ENCODE measurements at regions not wholly inside any gene's neighbourhood (a gene's known extent, or its start where the extent isn't known, plus 50 kb on each side); places are given as distances from the start of the nearest gene placed in this dataset.
"Not testable (repeated sequence)": the region's sequence is repeated elsewhere in the genome, so short reads cannot be mapped to it uniquely, and the experiment has no call there.

DNA sequence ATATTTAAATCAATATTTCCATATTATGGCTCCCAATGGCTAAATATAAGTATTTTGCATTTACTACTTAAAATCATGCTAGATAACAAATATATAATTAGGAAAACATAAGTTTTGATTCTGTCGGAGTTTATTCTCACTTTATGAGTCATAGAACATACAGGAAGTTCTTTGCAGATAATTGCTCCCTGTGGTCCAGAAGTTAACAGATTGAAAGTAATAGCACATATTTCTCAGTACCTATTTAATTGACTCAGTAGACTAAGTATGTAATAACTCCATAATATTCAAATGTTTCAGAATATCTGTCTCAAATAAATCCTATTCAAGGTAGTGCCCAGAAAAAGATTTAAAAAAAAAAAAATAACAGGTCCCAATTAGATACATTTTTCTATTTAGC lies 806.0 kb upstream of the ATXN7L3B start:
- DNase-seq, result no peak

DNA sequence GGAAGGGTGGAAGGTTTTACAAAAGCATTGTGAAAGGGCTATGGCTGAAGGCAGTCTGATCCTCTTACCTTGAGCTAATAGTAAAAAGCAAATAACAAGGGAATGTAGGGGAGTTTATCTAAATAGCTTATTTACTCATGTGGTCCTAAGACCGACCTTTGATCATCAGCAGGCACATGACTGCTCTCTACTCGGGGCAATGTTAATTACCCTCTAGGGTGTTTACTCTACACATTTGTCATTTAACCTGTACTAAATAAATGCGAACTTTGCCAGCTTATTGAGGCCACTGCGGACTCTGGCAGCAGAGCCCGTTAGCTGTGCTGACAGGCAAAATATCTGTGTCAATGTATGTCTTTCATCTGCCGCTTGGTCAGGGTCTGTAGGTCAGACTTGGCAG lies 768.3 kb upstream of the ATXN7L3B start:
- DNase-seq, result no peak

DNA sequence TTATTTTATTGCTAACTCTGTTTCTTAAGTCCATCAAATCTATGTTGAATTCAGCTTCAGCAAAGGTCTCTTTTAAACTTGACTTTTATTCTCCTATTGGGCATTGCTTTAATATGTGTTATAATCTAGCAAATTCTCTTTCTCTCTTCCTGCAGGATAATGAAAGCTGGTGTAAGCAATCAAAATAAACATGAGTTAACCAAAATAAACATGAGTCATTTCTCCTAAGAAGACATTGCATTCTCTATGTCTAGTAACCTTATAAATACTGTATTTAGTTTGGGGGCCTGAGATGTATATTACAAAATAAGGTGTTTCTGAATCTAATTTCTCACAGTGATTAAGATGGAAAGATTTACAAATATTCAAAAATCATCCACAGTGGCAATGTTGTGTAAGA lies 739.1 kb upstream of the ATXN7L3B start:
- DNase-seq, result no peak

DNA sequence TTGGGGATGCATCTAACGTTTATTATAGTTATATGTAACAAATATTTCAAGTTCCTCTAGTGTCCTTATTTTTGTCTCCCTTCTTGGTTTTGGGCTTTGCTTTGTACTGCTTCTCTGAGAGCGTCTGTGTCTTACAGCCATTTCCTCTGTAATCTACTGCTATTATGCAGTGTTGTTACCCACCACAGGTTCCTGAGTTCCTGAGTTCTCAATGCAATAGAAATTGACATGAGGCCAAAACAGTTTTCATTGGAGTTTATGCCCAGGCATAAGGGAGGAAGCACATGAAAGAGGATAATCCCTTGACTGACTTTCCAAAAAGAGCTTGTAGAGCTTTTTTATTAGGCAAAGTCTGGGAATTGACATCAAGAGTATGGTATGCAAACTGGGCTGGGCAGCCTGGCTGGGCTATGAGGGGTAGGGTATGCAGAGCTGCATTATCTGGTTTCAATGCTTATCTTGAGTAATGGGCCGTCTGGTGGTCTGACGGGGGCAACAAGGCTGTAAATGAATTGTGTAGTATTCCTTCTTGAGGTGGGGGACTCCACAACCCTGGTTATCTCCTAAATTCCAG lies 722.5 kb upstream of the ATXN7L3B start:
- DNase-seq, result no peak

DNA sequence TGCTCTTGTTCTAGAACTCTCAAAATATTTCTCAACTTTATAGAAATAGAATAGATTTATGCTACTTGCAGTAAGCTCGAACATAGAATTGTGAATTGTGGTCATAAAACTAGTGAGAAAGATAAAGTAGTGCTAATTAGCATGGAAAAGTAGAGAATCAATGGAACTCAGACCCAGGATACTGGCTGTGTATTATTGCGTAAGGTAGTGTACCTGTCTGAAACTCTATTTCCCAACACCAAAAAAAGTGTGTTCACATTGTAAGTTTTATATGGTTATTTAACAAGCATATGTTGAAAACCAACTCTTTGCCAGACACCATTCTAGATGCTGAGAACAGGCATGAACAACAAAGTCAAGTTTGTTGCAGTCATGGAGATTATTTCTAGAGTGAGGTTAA lies 720.5 kb upstream of the ATXN7L3B start:
- DNase-seq, result no peak

DNA sequence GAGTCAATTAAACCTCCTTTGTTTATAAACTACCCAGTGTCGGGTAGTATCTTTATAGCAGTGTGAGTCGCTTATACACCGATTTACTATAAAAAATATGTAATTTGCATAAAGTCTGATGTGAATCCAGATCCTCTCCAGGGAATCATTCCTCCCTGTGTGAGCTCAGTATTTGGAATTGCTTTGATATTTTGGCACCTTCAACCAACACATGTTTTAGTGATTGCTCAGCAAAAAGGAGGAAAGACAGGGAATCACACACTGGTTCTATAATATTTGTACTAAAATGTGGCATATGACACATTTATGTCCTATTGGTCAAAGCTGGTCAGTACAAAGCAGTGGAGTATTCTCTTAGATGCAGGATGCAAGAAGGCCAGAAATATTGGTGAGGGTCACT lies 703.9 kb upstream of the ATXN7L3B start:
- DNase-seq, result no peak

DNA sequence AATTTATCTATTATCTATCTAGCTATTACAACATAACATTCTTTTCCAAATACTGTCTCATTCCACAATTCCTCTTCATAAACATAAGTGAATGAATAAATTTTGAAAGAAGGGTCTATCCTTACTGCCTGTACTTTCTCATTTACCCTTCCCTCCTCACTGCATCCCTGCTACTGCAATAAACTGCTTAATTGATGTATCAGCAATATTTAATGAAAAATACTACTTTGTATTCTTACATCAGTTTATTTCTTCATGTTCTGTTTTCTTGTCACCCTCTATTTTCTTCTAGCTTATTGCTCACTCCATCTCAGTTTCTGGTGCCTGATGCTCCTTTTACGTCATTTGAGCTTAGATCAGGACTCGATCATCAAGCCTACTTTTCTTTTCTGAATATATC lies 695.7 kb upstream of the ATXN7L3B start:
- no peak for DNase-seq

DNA sequence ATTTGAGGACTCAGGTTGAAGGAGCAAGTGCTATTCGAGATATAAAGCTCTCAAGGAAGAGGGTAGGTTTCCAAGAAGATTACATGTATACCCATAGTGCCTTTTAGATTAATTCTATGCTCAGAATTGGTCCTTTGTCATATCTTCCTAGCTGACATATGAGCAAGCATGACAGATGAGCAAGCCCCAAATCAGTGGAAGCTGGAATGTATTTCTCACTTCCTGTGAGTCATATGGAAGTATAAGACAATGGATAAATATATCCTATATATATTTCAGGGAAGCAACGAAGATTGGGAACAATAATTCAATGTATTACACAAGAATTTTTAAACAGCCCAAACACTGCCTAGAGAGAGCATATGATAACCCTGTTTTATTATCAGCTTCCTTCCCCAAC lies 674.1 kb upstream of the ATXN7L3B start:
- DNase-seq, result no peak

DNA sequence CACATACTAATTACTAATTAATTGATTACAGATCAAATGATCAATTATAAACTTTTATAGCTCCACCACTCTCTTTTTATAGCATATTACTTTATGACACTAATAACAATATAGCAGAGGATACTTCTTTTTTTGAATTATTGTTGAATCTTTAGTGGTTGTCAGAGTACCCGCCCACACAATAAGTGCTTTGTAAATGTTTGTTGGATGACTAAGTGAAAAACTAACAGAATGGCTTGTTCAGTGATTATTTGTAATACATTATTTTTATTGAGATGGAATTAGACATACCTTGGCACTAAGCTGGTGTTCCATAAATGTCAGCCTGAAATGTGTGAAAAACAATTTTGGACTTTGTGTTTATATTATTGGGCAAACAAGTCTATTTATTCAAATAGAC lies 670.5 kb upstream of the ATXN7L3B start:
- no peak for DNase-seq

DNA sequence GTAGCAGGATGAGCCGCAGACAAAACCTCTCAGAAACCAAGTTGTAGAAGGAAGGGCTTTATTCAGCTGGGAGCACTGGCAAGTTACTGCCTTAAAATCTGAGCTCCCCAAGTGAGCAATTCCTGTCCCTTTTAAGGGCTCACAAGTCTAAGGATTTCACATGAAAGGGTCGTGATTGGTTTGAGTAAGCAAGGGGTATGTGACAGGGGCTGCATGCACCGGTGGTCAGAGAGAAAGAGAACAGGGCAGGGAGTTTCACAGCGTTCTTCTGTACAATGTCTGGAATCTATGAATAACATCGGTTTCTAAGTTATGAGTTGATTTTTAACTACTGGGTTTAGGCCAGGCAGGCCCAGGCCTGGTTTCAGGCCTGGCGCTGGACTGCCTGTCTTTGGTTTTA lies 660.3 kb upstream of the ATXN7L3B start:
- not testable (repeated sequence) for DNase-seq

DNA sequence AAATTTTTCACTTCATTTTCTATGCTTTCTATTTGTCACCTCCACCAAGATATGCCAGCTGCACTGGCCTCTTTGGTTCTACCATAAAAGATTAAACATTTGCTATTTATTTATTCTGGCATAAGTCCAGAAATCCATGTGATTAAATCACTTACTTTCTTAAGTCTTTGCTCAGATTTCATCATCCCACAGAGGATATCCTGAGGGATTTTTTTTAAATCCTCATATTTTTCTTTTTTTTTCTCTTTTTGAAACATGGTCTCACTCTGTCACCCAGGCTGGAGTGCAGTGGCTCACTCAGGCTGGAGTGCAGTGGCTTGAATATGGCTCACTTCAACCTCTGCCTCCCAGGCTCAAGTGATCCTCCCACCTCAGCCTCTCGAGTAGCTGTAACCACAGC lies 645.4 kb upstream of the ATXN7L3B start:
- no peak for DNase-seq

DNA sequence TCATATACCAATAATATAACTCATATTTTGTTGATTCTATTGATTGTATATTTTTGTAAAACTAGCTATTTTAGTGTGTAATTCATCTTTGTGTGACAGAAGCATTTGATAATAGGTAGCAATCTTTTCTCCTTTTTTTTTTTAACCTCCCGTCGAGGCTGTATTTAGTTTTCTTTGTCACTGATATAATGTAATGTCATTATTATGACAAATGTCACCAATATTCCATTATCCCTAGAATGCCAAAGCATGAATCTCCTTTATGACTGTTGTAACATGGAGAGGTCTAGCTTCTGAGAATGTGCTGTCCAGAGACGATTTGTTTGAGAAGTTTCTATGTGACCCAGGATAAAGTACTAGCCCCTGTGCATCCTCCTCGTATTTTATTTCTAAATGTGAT lies 639.0 kb upstream of the ATXN7L3B start:
- no peak for DNase-seq

DNA sequence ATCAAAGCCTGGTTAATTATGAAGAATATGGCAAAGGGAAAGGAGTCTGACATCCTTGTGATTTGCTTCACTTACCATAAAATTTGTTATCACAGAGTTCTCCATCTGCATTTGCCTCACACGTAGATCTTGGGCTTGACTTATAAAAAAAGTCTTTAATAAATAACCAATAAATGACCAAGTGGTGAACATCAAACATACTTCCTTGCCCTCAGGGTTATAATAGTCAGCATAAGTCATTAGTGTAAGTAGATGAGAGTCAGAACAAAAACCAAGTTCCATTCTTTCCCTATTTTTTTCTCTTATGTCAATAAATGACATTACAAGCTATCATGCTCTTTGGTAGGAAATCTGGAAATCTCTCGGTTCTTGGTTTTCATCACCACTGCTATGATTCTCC lies 635.4 kb upstream of the ATXN7L3B start:
- no peak for DNase-seq

DNA sequence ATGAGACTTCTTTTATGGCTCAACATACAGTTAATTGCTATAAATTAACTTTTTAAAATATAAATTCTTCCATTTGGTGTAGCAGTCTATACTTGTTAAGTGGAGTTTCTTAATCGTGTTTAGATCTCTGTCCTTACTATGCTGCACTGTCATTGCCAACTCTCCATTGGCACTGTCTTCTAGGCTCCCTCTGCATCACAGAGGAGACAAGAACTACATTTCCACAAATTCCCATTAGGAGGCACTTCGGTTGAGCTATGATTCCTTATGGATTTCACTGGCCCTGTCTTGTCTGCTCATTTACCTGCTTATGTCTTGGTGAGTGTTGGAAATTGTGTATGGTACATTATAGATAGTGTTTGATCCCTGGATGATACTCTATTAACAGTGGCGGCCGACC lies 630.9 kb upstream of the ATXN7L3B start:
- no peak for DNase-seq

DNA sequence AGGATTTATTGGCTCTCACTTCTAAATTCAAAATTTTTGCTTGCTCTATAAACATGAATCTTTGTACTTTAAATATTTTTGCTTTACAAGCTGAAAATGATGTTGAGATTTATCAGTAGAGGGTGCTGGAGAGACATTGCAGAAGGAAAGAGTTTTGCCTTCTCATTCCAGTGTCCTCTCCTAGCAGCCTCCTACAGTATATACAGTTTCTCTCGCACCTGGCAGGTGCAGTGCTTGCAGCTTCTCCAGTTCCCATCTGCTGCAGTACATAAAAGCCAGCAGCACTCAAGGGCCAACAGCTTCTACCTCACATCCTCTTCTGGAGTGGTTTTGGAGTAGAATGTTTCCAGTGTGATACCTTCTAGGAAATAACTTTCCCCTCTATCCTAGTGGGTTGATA lies 601.8 kb upstream of the ATXN7L3B start:
- DNase-seq, result no peak

DNA sequence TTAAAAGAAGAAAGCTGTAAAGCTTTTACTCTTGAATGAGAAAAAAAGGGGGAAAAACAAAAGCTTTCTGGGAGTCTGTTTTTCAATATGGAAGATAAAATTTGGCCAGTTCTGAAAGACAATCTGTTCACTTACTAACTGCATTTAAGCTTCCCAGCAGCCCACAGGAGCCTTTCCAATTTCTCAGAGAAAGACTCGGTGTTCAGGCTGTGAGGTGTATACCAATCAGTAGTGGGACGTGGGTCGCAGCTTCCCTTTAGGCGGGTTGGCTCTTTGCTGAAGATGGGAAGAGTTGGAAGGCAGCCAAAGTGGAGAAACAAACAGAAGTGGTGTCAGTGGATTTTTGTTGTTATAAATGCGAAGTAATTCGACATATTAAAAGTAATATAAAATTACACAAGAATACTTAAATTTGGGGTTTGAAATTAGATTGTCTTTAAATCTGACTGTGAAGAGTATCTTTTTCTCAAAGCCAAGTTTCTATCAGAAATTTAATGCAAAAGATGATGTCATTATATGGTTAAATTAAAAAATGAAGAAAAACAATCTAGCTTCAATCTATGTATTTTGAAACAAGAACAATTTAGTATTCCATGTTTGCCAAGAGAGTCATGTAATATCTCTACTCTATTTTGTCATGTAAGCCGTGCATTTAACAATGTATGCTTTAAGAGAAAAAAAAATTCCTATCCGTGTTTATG lies 590.2 kb upstream of the ATXN7L3B start:
- DNase-seq, result no peak

DNA sequence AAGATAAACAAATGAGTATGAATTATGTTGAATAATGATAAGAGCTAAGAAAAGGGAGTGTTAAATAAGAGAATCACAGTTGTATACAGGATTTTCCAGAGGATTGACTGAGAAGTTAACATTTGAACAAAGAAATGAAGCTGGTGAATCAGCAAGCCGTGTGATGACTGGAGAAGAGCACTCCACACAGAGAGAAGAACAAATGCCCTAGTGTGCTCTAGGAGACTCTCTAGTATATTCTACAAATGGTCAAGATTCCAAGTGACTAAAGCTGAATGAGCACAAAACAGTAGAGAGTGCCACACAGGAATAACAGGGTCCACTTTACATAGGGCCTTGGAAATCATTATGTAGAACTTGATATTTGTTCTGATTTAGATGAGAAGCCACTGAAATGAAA lies 587.1 kb upstream of the ATXN7L3B start:
- no peak for DNase-seq

DNA sequence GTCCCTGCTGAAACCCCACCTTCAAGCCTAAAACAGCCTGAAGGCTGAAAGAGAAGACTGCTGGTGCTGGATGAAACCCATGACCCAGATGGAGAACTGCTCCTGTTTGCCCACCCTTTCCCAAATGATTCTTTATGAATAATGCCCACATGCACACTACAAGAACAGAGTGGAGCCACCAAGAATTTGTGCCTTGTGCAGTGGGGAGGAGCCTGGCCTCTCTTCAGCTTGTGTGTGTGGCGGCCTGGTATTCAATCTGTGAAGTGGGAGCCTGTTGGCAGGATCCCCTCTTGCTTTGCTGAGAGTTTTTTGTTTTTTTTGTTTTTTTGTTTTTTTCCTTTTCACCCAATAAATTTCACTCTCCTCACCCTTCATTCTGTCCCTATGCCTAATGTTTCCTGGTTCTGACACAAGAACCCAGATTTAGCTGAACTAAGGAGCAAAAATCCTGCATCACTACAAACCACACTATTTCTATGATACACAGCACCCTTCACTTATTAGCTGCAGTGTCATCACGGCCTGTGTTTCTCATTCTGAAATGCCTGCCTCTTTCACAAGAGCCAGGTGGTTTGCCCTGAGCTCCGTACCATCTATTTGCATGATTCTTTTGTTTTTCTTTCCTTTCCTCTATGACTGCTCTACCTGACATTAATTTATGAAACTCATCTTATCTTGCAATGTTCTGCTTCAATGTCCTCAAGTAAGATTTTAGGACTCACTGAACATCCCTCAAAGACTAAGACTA lies 585.5 kb upstream of the ATXN7L3B start:
- no peak for DNase-seq

DNA sequence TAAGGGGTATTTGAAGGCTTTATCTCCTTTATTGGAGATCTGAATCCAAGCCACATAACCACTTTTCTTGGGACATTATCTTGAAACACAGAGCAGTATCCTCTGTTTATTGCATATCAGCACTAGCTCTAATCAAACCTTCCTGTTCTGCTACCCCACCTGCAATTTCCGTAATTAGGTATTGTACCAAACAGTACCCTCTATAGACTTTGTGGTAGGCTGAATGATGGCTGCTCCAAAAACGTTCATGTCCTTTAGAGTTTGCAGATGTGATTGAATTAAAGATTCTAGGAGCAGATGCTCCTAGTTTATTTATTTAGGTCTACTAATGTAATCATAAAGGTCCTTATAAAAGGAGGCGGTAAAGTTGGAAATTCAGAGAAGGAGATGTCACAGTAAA lies 573.0 kb upstream of the ATXN7L3B start:
- DNase-seq, result no peak

DNA sequence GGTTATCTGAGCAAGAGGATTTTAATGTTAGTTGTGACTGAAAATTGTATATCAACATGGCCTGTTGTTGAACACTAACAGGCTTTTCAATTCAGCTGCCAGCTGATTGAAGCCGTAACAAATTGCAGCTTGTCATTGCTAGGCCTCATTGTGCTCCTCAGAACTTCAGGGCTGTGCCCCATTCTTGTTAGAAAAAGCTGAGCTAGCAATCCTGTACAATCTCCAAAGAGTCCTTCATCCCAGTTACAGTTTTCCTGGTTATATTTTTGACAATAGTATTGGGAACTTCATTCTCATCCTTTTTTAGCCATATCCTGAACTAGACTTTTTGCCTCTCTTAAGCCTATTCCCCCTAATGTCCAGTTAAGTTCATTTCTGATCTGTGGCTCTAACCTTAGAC lies 564.1 kb upstream of the ATXN7L3B start:
- DNase-seq, result no peak

DNA sequence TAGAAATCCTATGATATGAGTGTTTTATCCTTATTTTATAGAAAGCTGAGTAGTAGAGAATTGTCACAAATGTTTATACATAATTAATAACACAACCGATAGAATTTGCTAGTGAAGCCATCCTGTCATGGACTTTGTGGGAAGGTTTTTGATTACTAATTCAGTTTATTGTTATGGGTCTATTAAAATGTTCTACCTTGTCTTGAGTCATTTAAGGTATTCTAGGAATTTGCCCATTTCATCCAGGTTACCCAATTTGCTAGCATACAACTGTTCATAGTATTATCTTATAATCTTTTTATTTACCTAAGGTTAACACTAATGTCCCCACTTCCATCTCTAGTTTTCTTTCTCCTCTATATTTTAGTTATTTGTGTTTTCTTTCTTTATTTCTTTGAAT lies 553.1 kb upstream of the ATXN7L3B start:
- DNase-seq, result no peak

DNA sequence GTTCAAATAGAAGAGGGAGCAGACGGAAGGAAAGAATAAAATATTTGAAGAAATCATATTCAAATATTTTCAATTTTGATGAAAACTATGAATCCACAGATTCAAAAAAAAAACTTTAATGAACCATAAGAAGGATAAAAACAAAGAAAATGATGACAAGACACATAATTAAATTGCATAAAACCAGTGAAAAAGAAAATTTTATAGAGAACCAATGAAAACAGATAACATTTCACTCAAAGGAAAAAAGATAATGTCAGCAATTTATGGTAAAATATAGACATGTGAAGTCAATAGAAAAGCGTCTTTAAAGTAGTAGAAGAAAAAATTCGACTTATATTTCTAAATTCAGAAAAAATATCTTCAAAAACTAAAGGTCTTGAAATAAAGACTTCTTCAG lies 546.5 kb upstream of the ATXN7L3B start:
- DNase-seq, result no peak

DNA sequence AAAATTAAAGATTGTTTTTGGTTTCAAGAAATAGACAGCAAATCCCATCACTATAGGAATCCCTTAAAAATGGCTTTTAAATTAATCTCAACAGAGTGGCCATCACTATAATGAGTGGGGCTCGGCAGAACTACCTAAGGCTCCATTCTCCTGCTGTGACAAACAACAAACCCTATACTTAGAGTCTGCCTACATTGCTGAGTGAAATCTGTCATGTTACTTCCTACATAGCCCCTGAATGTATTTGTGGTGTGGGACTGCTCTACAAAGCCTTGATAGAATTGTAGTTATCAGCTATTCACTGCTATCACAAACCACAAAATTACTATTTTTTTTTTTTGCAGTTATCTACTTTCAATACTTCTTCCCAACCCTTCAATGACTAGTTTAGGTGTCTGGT lies 538.7 kb upstream of the ATXN7L3B start:
- DNase-seq, result no peak

DNA sequence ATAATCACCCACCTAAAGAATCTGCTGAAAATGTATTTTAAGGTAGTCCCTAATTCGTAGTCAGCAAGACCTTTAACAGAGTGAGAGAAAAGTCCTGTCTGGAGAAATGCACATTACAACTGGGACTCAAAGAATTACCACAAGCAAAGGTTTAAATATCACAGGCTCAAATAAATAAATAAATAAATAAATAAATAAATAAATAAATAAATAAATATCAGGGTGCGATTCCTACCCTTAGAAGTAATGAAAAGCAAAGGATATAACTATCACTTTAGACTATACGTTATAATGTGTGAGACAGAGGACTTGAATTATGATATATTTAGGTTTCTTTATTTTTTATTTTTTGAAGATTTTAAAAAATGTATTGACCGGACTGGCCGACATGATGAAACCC lies 522.5 kb upstream of the ATXN7L3B start:
- no peak for DNase-seq

DNA sequence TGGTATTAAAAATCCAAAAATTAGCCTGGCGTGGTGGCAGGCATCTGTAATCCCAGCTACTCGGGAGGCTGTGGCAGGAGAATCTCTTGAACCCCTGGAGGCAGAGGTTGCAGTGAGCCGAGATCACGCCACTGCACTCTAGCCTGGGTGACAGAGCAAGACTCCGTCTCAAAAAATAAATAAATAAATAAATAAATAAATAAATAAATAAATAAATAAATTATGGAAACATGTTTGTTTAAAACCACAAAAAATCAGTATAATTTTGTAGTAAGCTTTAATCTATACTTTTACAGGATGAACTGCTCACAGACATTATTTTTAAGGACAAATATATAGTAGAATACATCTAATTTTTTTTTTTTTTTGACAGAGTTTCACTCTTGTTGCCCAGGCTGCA lies 521.3 kb upstream of the ATXN7L3B start:
- not testable (repeated sequence) for DNase-seq

All from NK-92 treated with Interleukin-12 subunit alpha and Interleukin-12 subunit beta, amount 100 ng/mL, for 24 hours (cell line).